ENCODE measurements at regions not wholly inside any gene's neighbourhood (a gene's known extent, or its start where the extent isn't known, plus 50 kb on each side); places are given as distances from the start of the nearest gene placed in this dataset.
"Not testable (repeated sequence)": the region's sequence is repeated elsewhere in the genome, so short reads cannot be mapped to it uniquely, and the experiment has no call there.

DNA sequence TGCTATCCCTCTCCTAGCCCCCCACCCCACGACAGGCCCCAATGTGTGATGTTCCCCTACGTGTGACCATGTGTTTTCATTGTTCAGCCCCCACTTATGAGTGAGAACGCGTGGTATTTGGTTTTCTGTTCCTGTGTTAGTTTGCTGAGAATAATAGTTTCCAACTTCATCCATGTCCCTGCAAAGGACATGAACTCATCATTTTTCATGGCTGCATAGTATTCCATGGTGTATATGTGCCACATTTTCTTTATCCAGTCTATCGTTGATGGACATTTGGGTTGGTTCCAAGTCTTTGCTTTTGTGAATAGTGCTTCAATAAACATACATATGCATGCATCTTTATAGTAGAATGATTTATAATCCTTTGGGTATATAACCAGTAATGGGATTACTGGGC is 241.9 kb downstream of the RPAP3 start:
- H3K79me2 ChIP-seq (ENCODE audit: insufficient read depth, low read length); H3K4me1 Mint-ChIP-seq; H3K27me3 ChIP-seq (ENCODE audit: control insufficient read depth in 2 of 2, insufficient read depth in 2 of 2, low read length in 2 of 2); H3K4me3 Mint-ChIP-seq; H3K27ac ChIP-seq (ENCODE audit: low read depth in 1 of 2, low read length in 2 of 2); H4K20me1 ChIP-seq (ENCODE audit: insufficient read depth, low read length); H3K4me1 ChIP-seq (ENCODE audit: control insufficient read depth in 1 of 2, insufficient read depth in 2 of 2, low read length in 2 of 2); intact Hi-C loops (cut with micrococcal nuclease); H3K36me3 Mint-ChIP-seq; H3K27me3 Mint-ChIP-seq (ENCODE audit: low read depth in 3 of 3); H3K4me2 ChIP-seq (replicated peaks; ENCODE audit: extremely low read depth, low read length, poor library complexity, severe bottlenecking); H3K9me3 ChIP-seq (replicated peaks in 1 of 2; ENCODE audit: control insufficient read depth in 1 of 2, insufficient read depth in 1 of 2, low read length in 2 of 2); DNase-seq; H3K9ac ChIP-seq (ENCODE audit: insufficient read depth, low read length, poor library complexity, severe bottlenecking); H2AFZ ChIP-seq (ENCODE audit: insufficient read depth, low read depth, low read length, poor library complexity, severe bottlenecking); H3K4me3 ChIP-seq (replicated peaks in 1 of 3; ENCODE audit: low read depth in 2 of 3, low read length in 3 of 3); H3K36me3 ChIP-seq (replicated peaks in 1 of 2; ENCODE audit: control insufficient read depth in 1 of 2, insufficient read depth in 2 of 2, low read length in 2 of 2); H3K27ac Mint-ChIP-seq: not testable (repeated sequence)
- no CpG with 5 or more reads among the region's 5 CpGs for WGBS (ENCODE audit: insufficient coverage)
- peaks cover 2 to 15% (median 9%) of the 10 kb centered on the region in 7 donors for H3K9me3 Mint-ChIP-seq

DNA sequence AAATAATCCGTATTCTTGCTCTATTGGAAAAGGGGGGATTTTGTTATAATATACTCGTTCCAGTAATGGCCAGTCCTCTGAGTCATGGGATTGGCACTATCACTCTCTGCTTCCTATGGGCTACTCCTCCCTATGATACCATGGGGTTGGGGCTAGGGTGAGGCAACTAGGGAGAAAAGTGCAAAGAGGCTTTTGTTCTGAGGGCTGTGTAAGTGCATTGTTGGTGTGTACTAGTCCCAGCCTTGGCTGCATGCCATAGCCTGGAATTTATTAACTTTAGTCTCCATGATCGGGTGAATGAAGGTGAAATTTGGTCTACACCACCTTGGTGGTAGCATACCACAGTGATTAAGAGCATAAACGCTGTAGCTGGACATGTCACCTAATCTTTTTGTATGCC is 247.6 kb downstream of the RPAP3 start:
- H3K9ac ChIP-seq (ENCODE audit: insufficient read depth, low read length, poor library complexity, severe bottlenecking) = no peak overlapping the region
- no peaks in the 10 kb centered on the region for H3K4me1 Mint-ChIP-seq
- H3K36me3 ChIP-seq (replicated peaks in 1 of 2; ENCODE audit: control insufficient read depth in 1 of 2, insufficient read depth in 2 of 2, low read length in 2 of 2) = no peaks in the 10 kb centered on the region
- 100% methylated on average over 1 of the region's 4 CpGs for WGBS (ENCODE audit: insufficient coverage)
- no peak overlapping the region for H3K27ac ChIP-seq (ENCODE audit: low read depth in 1 of 2, low read length in 2 of 2)
- no peaks in the 10 kb centered on the region for H3K36me3 Mint-ChIP-seq
- H4K20me1 ChIP-seq (ENCODE audit: insufficient read depth, low read length) = no peaks in the 10 kb centered on the region
- H3K79me2 ChIP-seq (ENCODE audit: insufficient read depth, low read length) = no peaks in the 10 kb centered on the region
- H3K27me3 ChIP-seq (ENCODE audit: control insufficient read depth in 2 of 2, insufficient read depth in 2 of 2, low read length in 2 of 2) = no peaks in the 10 kb centered on the region
- intact Hi-C loops (cut with micrococcal nuclease) = no loop called here
- no peak overlapping the region for H3K27ac Mint-ChIP-seq
- DNase-seq = no peak
- H2AFZ ChIP-seq (ENCODE audit: insufficient read depth, low read depth, low read length, poor library complexity, severe bottlenecking) = no peak overlapping the region
- H3K4me3 ChIP-seq (replicated peaks in 1 of 3; ENCODE audit: low read depth in 2 of 3, low read length in 3 of 3) = no peak overlapping the region
- H3K4me1 ChIP-seq (ENCODE audit: control insufficient read depth in 1 of 2, insufficient read depth in 2 of 2, low read length in 2 of 2) = no peaks in the 10 kb centered on the region
- TF ChIP-seq, protein P1, sequence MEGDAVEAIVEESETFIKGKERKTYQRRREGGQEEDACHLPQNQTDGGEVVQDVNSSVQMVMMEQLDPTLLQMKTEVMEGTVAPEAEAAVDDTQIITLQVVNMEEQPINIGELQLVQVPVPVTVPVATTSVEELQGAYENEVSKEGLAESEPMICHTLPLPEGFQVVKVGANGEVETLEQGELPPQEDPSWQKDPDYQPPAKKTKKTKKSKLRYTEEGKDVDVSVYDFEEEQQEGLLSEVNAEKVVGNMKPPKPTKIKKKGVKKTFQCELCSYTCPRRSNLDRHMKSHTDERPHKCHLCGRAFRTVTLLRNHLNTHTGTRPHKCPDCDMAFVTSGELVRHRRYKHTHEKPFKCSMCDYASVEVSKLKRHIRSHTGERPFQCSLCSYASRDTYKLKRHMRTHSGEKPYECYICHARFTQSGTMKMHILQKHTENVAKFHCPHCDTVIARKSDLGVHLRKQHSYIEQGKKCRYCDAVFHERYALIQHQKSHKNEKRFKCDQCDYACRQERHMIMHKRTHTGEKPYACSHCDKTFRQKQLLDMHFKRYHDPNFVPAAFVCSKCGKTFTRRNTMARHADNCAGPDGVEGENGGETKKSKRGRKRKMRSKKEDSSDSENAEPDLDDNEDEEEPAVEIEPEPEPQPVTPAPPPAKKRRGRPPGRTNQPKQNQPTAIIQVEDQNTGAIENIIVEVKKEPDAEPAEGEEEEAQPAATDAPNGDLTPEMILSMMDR (IDR thresholded peaks at IDR 0.05) = no peak
- H3K9me3 ChIP-seq (replicated peaks in 1 of 2; ENCODE audit: control insufficient read depth in 1 of 2, insufficient read depth in 1 of 2, low read length in 2 of 2) = peaks cover 8 to 20% of the 10 kb centered on the region in 2 donors
- peaks cover 0 to 8% (median 6%) of the 10 kb centered on the region in 3 donors for H3K27me3 Mint-ChIP-seq (ENCODE audit: low read depth in 3 of 3)
- H3K4me3 Mint-ChIP-seq = no peak overlapping the region
- no peak overlapping the region for H3K4me2 ChIP-seq (replicated peaks; ENCODE audit: extremely low read depth, low read length, poor library complexity, severe bottlenecking)
- peaks cover 9 to 29% (median 18%) of the 10 kb centered on the region in 7 donors for H3K9me3 Mint-ChIP-seq

Data from CD14-positive monocyte (primary cell).